Right lobe of liver (tissue), 4 donors: ENCODE measurements at regions not wholly inside any gene's neighbourhood (a gene's known extent, or its start where the extent isn't known, plus 50 kb on each side); places are given as distances from the start of the nearest gene placed in this dataset.

ENCODE experiments used
- CTCF ChIP-seq, 4 donors: fragments of 200-600 bp in 3 of 4; fragments of 450-650 bp in 1 of 4; IDR thresholded peaks; one replicate each; pipeline versions ENCODE4 v1.5.1 to v1.8.0; 2016 to 2022; ENCODE audit warnings: antibody characterized with exemption in 4 of 4, mild to moderate bottlenecking in 2 of 4
- POLR2A ChIP-seq: fragments of 450-650 bp; IDR thresholded peaks from one replicate; pipeline ENCODE4 v1.6.1; 2017; ENCODE audit warnings: antibody characterized with exemption, mild to moderate bottlenecking
- donor health status: DM: no; HTN: no; CAD: no.
- donor health status: DM: no; HTN: no; CAD: no.
- donor health status: DM: no; HTN: yes; CAD: no.

GRCh38 chr16:87165885-87166284 lies 151.3 kb downstream of the C16orf95 start:
- TF ChIP-seq CTCF (IDR thresholded peaks at IDR 0.05): no peak
- no peak for TF ChIP-seq POLR2A
